Activated T-cell treated with anti-CD3 and anti-CD28 coated beads, Interleukin-2, amount 50 U/mL, for 1 hour (primary cell): ENCODE measurements at regions not wholly inside any gene's neighbourhood (a gene's known extent, or its start where the extent isn't known, plus 50 kb on each side); places are given as distances from the start of the nearest gene placed in this dataset.
"Not testable (repeated sequence)": the region's sequence is repeated elsewhere in the genome, so short reads cannot be mapped to it uniquely, and the experiment has no call there.

Experiments used
- DNase-seq: peaks from one replicate; pipeline ENCODE4 v3.0.0-alpha.2; 2020

DNA sequence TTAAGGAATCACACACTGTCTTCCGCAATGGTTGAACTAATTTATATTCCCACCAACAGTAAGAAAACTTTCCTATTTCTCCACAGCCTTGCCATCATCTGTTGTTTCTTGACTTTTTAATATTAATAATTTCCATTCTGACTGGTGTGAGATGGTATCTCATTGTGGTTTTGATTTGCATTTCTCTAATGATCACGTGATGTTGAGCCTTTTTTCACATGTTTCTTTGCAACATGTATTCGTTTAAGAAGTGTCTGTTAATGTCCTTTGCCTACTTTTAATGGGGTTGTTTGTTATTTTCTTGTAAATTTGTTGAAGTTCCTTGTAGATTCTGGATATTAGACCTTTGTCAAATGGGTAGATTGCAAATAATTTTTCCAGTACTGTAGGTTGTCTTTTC is 258.8 kb upstream of the C9orf72 start:
- not testable (repeated sequence) for DNase-seq

DNA sequence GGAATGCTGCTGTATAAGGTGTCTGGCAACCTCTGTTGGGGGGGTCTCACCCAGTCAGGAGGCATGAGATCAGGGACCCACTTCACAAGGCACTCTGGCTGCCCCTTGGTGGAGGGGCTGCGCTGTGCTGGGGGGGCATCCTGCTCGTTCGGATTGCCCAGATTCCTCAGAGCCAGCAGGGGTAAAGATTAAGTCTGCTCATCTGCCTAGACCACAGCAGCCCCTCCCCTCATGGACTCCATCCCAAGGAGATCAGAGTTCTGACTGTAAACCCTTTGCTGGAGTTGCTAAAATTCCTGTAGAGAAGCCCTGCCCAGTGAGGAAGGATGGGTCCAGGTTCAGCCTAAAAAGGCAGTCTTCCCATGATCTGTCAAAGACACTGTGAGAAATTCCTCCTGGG is 262.0 kb upstream of the C9orf72 start:
- no peak for DNase-seq

DNA sequence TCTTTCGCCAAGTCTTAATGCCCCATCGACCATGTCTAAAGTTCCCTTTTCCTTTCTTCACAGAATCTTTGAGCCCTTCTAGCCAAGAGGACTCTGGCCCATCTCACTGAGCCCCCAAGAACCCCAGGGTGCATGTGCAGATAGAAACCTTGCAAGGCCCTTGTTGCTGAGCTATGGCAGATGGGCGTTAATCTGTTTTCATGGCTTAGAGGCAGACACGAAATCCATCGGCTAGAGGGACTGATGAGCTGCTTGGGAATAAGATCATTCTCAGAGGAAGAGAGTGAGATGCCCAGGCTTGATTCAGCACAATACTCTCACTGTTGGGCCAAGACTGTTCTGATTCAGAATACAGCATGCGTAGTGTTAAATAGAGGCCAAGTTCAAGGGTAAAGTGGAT is 262.5 kb upstream of the C9orf72 start:
- DNase-seq, result no peak

DNA sequence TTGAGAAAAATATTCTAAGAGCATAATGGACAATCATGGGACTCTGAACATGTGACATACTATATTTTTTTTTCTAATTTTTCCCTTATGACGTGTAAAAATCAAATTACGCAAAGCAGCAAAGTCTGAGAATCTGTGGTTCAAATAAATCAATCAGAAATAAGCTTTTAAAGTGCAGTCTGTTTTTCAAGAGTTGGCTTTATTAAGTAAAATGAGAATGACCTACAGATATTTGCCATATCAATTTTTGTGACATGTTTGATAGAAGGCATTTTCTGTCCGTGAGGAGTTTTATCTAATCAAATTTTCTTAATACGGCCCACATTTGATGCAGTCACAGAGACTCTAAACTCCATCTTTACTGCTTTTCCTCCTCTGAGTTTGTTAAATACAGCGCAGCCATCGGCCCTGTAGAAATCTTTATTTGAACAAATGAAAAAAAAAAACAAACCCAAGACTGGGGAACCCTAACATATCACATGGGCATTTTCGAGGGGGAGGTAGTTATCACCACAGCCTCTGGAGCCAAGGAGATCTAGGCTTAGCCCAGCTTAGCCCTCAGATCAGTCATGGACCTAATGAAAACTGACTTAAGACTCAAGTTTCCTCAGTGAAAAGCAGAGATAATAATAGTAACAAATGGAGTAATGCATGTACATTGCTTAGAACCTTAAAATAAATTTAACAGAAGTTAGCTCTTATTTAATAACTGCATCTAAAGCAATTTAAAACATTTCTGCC is 263.6 kb upstream of the C9orf72 start:
- no peak for DNase-seq

DNA sequence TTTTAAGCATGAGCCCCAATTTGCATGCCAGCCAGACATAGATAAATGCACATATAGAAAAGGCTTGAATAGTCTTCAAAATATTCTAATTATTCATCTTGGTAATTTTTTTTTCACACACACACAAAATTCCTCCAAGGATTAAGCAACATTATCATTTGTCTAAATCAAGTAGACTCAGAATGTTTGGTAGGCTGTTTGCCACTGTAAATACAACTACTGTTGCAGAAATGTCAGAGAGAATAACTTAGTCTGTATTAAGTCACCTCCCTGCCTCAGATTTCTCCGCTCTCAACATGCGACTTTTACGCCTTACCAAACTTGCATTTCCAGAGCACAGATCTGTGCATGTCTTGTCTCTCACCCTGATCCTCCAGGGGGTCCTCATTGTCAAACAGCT is 265.6 kb upstream of the C9orf72 start:
- DNase-seq, result no peak

DNA sequence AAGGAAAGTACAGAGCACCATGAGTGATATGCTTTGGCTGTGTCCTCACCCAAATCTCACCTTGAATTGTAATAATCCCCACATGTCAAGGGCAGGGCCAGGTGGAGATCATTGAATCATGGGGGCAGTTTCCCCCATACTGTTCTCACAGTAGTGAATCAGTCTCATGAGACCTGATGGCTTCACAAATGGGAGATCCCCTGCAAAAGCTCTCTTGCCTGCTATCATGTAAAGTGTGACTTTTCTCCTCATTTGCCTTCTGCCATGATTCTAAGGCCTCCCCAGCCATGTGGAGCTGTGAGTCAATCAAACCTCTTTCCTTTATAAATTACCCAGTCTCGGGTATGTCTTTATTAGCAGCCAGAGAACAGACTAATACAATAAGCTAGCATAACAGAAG is 266.5 kb upstream of the C9orf72 start:
- DNase-seq, result not testable (repeated sequence)

DNA sequence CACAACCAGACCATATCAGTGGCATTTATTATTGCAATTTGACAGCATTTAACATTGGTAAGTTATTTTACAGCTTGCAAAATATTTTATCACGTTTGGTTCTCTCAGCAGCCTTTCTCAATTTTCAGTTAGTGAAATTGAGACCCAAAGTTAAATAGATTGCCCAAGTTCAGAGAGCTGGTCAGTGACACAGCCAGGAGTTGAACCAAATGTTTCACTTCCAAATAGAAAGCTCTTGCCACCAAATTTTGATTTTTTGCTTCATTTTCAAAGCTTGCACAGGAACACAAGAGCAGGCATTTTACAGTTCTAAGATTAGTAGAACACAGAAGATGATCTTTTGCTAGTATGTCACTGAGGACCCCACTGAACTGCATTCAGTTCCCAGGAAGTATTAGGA is 271.5 kb upstream of the C9orf72 start:
- DNase-seq, result no peak

DNA sequence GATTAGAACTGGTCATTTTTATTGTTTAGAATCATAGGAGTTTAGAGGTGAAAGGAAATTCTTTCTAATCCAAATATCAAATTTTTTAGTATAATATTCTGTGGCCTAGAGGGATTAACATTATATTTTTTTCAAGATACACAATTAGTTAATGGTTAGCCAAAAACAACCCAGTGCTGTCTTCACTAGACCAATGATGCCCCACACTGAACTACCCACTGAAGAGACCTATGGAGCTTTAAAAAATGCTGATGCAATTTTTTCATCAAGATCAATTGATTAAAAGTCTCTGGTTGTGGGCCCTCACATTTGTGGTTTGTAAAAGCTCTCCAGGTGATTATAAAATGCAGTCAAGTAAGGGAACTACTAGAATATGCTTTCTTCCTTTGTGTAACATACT is 274.1 kb upstream of the C9orf72 start:
- no peak for DNase-seq

DNA sequence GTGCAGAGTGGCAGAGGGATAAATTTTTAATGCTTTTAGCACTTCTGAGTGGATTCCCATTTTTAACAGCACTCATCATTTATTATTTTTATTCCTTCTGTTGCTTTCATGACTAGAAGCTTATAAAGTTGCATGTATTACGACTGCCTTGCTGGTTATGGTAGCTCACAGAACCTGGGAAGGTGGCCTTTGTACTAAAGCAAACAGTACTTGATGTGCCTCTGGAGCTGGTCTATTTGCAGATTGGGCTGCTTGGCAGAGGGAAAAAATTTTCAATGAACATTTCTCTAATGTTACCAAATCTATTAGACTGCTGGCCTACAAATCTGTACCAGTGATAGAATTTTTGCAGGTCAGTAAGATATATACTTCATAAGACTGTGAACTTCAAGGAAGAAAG is 274.5 kb upstream of the C9orf72 start:
- DNase-seq, result no peak

DNA sequence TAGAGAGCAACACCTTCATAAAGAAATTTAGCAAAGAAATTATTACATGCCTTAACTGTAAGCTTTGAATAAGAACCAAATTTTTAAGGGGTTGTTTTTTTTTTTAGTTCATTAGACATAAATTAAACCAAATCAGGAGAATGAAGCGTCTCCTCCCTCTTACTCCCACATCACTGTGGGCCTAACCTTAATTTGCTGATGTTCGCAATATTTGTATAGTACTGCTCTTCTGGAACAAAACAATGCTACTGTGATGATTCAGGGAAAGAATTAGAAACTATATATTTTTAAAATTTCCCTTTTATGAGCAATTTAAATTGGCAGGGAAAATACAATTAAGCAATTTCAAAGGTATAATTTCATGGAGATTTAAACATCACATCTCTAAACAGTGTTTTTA is 275.0 kb upstream of the C9orf72 start:
- no peak for DNase-seq

DNA sequence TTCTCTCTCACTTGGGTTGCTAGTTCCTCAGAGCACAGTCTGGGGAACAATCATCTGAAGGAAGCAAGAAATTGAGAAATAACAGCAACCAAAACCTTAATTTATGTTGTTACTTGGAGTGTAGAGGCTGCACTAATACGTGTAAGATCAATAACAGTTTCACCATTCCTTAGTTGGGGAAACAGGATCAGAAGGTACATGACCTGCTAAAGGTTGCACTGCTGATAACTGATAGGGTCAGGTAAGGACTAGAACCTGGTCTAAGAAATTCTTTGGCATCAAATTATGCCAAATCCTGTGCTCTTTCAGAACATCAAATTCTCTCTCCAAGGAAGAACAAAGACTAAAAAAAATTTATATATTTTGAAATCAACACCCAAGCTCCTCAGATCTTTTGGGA is 278.6 kb upstream of the C9orf72 start:
- no peak for DNase-seq

DNA sequence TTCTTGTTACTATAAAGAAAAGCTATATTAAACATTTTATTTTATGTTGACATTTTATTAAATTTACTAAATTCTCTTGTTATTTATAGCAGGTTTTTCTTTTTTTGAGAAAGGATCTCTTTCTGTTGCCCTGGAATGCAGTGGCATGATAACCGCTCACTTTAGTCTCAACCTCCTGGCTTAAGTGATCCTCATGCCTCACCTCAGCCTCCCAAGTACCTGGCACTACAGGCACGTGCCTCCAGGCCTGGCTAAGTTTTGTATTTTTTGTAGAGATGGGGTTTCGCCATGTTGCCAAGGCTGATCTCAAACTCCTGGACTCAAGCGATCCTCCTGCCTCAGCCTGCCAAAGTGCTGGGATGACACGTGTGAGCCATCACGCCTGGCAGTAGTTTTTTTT is 280.2 kb upstream of the C9orf72 start:
- no peak for DNase-seq

DNA sequence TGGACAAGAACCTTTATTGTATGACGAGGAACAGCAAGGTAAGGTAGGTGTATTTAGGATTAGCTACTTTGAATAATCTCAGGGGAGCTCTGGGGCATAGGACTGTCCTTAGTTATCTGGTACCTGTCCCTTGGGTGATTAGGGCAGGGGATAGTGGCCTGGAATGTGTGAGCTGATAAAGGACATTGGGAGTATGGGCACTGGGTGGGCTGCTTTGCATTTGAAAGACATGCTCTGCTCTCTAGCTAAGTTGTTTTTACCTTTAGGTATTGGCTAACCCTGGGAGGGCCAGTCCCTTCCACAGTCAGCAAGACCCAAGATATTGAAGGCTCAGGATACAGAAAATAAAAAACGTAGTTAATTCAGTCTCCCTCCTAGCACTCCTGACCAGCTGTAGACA is 282.8 kb upstream of the C9orf72 start:
- DNase-seq, result no peak

DNA sequence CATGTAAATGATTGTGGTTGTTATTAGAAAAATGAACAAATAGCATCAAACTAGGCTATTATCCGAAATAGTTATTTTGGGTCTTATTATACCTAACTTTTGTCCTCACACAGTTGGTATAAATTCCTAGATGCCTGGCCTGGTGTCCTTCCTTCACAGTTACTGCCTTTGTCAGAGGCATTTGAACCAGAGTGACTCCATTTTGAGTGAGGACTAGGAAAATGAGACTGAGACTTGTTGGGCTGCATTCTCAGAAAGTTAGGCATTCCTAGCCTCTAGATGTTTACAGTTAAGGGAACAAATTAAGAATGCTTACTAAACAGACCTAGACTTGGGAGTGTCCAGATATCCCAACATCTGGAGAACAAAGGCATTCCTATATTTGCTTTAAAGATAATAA is 283.5 kb upstream of the C9orf72 start:
- DNase-seq, result no peak

DNA sequence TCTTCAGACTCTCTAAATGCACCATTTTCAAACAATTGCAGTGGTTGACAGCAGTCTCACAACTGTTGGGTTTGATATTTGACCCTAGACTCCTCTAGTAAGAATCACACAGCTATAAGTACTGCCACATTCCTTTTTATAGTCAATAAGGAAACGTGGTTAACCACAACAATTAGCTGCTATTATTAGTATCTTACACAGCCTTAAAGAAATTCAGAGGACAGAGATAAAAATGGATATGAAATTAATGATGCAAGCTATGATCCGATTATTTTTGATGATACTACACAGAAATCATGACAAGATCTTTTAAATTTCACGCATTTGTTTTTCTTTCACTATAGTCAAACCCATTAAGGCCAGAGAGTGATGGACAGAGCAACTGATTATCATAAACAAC is 288.6 kb upstream of the C9orf72 start:
- no peak for DNase-seq

DNA sequence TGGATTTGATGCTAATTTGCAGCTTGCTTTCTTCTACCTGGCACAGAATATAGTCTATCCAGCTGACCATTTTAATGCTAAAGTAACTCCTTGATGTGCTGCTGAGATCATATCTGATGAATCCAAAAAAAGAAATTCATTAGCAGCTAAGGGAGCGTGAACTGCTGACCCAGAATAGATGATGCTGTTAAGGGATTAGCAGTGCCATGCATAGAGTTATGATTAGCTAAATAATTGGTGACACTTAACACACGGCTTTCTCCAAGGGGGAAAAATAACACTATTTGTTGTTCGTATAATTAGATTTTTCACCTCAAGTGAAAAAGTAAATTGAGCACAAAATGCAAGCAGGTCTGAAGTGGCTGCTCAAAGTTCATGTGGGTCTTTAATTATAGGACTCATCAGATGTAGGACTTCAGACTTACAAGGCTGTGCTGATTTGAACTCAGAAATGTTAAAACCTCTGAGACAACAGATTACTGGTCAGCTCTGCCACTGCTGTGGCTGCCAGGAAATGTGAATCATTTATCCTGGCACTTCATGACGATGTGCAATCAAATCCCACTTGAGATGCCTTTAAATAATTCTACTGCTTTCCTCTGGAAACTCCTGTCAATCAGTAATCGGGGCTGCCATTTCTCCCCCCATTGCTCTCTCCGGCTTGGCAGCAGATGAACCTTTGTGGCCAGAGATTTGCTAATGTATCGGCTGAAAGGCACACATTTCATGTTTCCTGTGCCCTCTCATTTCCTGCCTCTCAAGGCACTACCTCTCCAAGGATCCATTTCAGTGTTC is 291.6 kb upstream of the C9orf72 start:
- no peak for DNase-seq

DNA sequence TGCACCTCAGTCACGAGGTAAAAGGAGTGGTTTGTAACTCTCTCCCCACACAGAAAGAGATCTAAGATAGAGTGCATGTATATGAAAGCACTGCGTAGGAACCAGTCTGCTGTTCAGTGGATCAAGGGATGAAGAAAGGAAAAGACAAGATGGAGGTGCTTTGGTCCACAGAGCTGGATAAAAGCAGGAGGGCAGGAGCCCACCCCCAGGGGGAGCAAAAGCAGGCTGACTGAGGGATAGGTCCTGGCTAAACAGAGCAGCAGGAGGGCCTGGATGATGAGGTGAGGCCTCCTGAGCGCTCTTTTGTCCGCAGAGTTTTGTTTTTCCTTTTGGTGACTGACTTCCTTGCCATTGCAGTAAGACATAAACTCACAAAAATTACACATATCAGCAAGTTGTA is 293.5 kb upstream of the C9orf72 start:
- DNase-seq, result no peak

DNA sequence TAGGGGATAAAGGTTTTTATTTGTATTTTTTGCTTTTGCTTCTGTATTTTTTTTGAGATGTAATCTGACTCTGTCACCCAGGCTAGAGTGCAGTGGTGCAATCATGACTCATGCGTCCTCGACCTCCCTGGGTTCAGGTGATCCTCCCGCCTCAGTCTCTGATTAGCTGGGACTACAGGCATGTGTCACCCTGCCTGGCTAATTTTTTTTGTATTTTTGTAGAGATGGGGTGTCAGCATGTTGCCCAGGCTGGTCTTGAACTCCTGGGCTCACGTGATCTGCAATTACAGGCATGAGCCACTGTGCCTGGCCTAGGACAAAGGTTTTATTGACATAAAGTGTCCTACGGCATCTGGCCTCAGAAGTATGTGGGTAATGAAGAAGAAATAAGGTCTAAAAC is 297.1 kb upstream of the C9orf72 start:
- DNase-seq, result no peak

DNA sequence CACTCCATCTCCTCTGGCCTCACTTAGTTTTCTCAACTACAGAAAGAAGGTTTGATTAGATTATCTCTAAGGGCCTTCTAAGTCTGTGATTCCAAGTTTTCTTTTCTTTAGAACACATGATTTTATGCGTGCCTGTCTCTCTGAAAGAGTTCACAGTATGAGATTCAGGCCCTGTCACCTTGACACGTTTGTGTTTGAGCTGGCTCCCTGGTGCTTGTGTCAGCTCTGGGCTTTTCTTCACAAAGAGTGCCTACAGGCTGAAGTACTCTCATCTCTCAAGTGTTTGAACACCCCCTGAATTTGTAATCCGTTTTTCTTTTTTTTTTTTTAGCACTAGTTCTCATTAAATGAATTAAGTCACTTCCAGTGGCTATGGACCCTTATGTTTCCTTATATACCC is 306.9 kb upstream of the C9orf72 start:
- DNase-seq, result no peak

DNA sequence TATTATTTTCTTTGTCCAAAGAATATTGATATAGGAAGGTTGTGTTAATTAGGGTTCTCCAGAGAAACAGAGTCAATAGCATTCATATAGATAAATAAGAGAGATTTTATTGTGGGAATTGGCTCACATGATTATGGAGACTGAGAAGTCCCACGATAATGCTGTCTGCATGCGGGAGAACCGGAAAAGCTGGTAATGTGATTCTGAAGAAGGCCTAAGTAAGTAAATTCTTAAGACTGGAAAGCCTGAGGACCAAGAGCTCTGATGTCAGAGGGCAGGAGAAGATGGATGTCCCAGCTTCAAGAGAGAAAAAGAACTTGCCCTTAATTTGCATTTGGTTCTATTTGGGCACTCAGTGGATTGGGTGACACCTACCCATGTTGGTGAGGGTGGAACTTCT is 307.4 kb upstream of the C9orf72 start:
- no peak for DNase-seq

DNA sequence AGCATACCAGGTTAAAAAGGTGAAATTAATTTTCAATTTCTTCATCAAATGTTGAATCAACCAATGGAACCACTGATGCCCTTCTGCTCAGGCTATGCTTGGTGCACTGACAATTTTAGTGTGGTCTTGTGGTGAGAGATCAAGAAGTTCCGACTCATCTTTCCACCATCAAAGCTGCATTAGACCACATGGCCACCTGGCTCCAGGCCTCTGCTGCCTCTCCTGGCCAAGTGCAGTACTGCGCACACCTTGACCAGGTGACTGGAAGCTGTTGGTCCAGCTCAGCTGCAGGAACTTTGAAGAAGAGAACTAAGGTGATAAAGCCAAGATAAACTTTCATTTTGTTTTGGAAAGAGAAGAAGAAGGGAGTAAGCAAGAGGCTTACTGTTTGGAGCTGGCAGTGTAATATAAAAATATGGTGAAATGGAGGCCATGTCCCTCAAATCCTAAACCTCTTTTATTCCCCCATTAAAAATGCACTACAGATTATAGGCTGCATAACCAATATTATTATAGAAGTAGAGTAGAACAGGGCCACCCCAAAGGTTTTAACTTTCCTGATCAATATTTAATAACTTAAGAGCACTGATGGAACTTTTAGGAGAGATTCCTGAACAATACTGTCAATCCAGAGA is 315.5 kb upstream of the C9orf72 start:
- DNase-seq, result peak; percentile 19

DNA sequence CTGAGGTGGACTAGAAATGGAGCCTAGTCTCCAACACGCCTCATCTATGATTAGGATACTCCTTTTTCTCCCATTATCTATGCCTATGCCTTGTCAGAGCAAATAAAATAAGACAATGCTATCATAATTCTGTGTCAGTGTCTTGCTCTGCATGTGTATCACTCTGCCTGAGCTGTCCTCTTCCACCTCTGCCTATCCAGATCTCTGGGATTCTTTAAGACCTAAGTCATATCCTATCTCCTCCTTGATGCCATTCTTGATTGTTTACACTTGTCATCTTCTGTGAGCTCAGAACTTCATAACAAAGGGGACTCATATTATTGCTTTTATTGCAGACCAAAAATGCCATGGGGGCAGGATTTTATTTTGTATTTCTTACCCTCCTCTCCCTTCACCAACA is 351.2 kb upstream of the C9orf72 start:
- no peak for DNase-seq

DNA sequence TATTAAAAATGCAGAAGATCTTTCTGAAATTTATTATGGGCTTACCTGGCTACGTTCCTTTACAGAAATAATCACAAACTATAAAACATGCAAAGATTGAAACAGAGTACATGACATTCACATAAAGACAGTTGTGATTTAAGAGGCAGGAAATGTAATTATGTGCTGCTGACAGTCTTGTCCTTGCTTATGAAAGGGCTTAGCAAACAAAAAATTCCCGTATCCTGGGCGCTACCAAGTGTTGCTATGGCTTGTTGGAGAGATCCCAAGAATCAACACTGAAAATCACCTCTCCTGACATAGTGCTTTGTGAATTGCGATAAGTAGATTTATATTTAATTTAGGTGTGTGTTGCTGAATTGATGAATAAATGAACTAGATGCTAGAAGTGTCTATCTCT is 352.5 kb upstream of the C9orf72 start:
- DNase-seq, result no peak

DNA sequence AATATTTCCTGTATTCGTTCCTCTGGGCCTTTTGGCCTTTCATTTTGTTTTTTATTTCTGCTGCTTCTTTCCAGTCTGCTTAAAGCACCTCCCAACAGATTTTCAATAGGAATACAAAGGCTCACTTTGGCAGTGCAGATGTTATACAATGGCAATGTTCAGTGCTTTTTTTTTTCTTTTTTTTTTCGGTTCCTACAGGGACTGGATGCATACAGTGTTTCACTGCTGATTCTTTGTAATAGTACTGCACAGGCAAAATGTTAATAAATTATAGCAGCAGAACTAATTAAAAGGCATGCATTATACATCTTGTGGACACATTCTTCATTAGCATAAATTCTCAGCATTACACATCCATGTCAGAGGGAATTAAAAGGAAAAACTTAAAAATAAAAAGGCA is 356.6 kb upstream of the C9orf72 start:
- DNase-seq, result no peak
